ENCODE measurements at regions not wholly inside any gene's neighbourhood (a gene's known extent, or its start where the extent isn't known, plus 50 kb on each side); places are given as distances from the start of the nearest gene placed in this dataset.

- no peak for TF ChIP-seq STAT6 (CRISPR knock-in tag; IDR thresholded peaks at IDR 0.05)
- peak; percentile 74 for TF ChIP-seq MAX (CRISPR knock-in tag; IDR thresholded peaks at IDR 0.05)
- no peak for TF ChIP-seq ZNF124 (CRISPR knock-in tag; IDR thresholded peaks at IDR 0.05)
- no peak for TF ChIP-seq TCF7 (IDR thresholded peaks at IDR 0.05; ENCODE audit: borderline replicate concordance)
- no peak for TF ChIP-seq DACH1 (IDR thresholded peaks at IDR 0.05; ENCODE audit: partially characterized antibody)
- no peak for TF ChIP-seq FOXP1 (CRISPR knock-in tag; IDR thresholded peaks at IDR 0.05)
- no peak for TF ChIP-seq PREB (CRISPR knock-in tag; IDR thresholded peaks at IDR 0.05)
- TF ChIP-seq NFE2 (IDR thresholded peaks at IDR 0.05; ENCODE audit: low read depth) = no peak
- TF ChIP-seq RBFOX2 (IDR thresholded peaks at IDR 0.05; ENCODE audit: low read depth, low read length) = no peak
- no peak for TF ChIP-seq ILK (tag; IDR thresholded peaks at IDR 0.05; ENCODE audit: borderline replicate concordance, low read depth)
- TF ChIP-seq BRF2 (IDR thresholded peaks at IDR 0.05; ENCODE audit: borderline replicate concordance, insufficient read depth, insufficient read length) = no peak
- no peak for TF ChIP-seq ETV1 (tag; conservative IDR thresholded peaks at IDR 0.05; ENCODE audit: low read depth)
- no peak for TF ChIP-seq LARP7 (IDR thresholded peaks at IDR 0.05)
- no peak for TF ChIP-seq ZBTB2 (IDR thresholded peaks at IDR 0.05)
- TF ChIP-seq ZNF655 (CRISPR knock-in tag; IDR thresholded peaks at IDR 0.05) = no peak
- no peak for TF ChIP-seq ZBTB8A (IDR thresholded peaks at IDR 0.05; ENCODE audit: partially characterized antibody)
- no peak for TF ChIP-seq NCOA4 (IDR thresholded peaks at IDR 0.05; ENCODE audit: partially characterized antibody)
- no peak for TF ChIP-seq NBN (IDR thresholded peaks at IDR 0.05; ENCODE audit: low read depth)
Observed at GRCh38 chr20:50394569-50394968, 115.6 kb upstream of the PTPN1 start (continued).

All from K562 (cell line).